Osteoblast (primary cell): ENCODE measurements at regions not wholly inside any gene's neighbourhood (a gene's known extent, or its start where the extent isn't known, plus 50 kb on each side); places are given as distances from the start of the nearest gene placed in this dataset.

Experiments used
- DNase-seq: peaks from one replicate; pipeline ENCODE4 v3.0.0; 2011; ENCODE audit warnings: low spot score, mixed read lengths; ENCODE audit not compliant: insufficient read length; ENCODE audit errors: missing footprints
- H2AFZ ChIP-seq: 2 replicates; pipeline ENCODE4 v1.6.0; 2011; ENCODE audit warnings: mild to moderate bottlenecking, low read length
- H3K27ac ChIP-seq: 2 replicates; pipeline ENCODE4 v1.5.1; 2011; ENCODE audit warnings: mild to moderate bottlenecking, low read depth, low read length, moderate library complexity
- H3K27me3 ChIP-seq: 2 replicates; pipeline ENCODE4 v1.6.0; 2012; ENCODE audit warnings: mild to moderate bottlenecking, control low read depth, inconsistent platforms, low read length, moderate library complexity; ENCODE audit not compliant: insufficient read depth
- H3K36me3 ChIP-seq: 2 replicates; pipeline ENCODE4 v1.5.1; 2011; ENCODE audit warnings: mild to moderate bottlenecking, low read length, control low read depth, moderate library complexity; ENCODE audit not compliant: insufficient read depth
- H3K4me1 ChIP-seq: 2 replicates; pipeline ENCODE4 v1.5.1; 2011; ENCODE audit warnings: mild to moderate bottlenecking, low read length, control low read depth, moderate library complexity; ENCODE audit not compliant: insufficient read depth
- H3K4me2 ChIP-seq: 2 replicates; pipeline ENCODE4 v1.6.0; 2011; ENCODE audit warnings: mild to moderate bottlenecking, low read length; ENCODE audit not compliant: insufficient read depth
- H3K4me3 ChIP-seq: fragments of 200-600 bp; sonication (generic); 3 replicates; pipeline ENCODE4 v1.5.1; 2012; ENCODE audit warnings: mild to moderate bottlenecking, low read length, inconsistent platforms; ENCODE audit not compliant: insufficient read depth
- H3K79me2 ChIP-seq: 2 replicates; pipeline ENCODE4 v1.6.0; 2012; ENCODE audit warnings: mild to moderate bottlenecking, low read length, control low read depth, inconsistent platforms; ENCODE audit not compliant: insufficient read depth
- H3K9me3 ChIP-seq: 2 replicates; pipeline ENCODE4 v1.5.1; 2011; ENCODE audit warnings: low read depth, low read length, control low read depth
- H4K20me1 ChIP-seq: 2 replicates; pipeline ENCODE4 v1.6.0; 2012; ENCODE audit warnings: mild to moderate bottlenecking, low read length, control low read depth; ENCODE audit not compliant: insufficient read depth
- CTCF ChIP-seq: IDR thresholded peaks from 2 replicates; pipeline ENCODE4 v1.5.1; 2011; ENCODE audit warnings: mild to moderate bottlenecking, low read depth, low read length, moderate library complexity; ENCODE audit errors: extremely low read depth

GRCh38 chr4:153931804-153932203 is 142.9 kb upstream of the SFRP2 start:
- no peak for TF ChIP-seq CTCF
- Histone ChIP-seq H2AFZ (no peak overlapping the region), H3K79me2 (no peaks in the 10 kb centered on the region), H3K36me3 (no peaks in the 10 kb centered on the region), H4K20me1 (no peaks in the 10 kb centered on the region), H3K4me3 (no peak overlapping the region), H3K27me3 (no peaks in the 10 kb centered on the region), H3K4me2 (no peak overlapping the region), H3K27ac (no peak overlapping the region), H3K9me3 (no peaks in the 10 kb centered on the region), H3K4me1 (no peaks in the 10 kb centered on the region)
- DNase-seq: no peak

- no peaks in the 10 kb centered on the region for H3K9me3 ChIP-seq
- no peak overlapping the region for H3K27ac ChIP-seq
- H3K27me3 ChIP-seq: no peaks in the 10 kb centered on the region
- no peaks in the 10 kb centered on the region for H3K4me1 ChIP-seq
- no peak overlapping the region for H3K4me3 ChIP-seq
- no peaks in the 10 kb centered on the region for H3K36me3 ChIP-seq
- DNase-seq: no peak
- H2AFZ ChIP-seq: no peak overlapping the region
- TF ChIP-seq CTCF: no peak
- H3K79me2 ChIP-seq: no peaks in the 10 kb centered on the region
- no peaks in the 10 kb centered on the region for H4K20me1 ChIP-seq
- H3K4me2 ChIP-seq: no peak overlapping the region
These were observed 140.8 kb upstream of the SFRP2 start for GRCh38 chr4:153929675-153930074.

- H4K20me1 ChIP-seq: no peaks in the 10 kb centered on the region
- H3K27ac ChIP-seq: no peak overlapping the region
- H2AFZ ChIP-seq: no peak overlapping the region
- no peak overlapping the region for H3K4me3 ChIP-seq
- H3K27me3 ChIP-seq: no peaks in the 10 kb centered on the region
- no peak for DNase-seq
- H3K36me3 ChIP-seq: no peaks in the 10 kb centered on the region
- H3K79me2 ChIP-seq: no peaks in the 10 kb centered on the region
- no peaks in the 10 kb centered on the region for H3K9me3 ChIP-seq
- no peak overlapping the region for H3K4me2 ChIP-seq
- no peaks in the 10 kb centered on the region for H3K4me1 ChIP-seq
- TF ChIP-seq CTCF: no peak
These were observed 138.6 kb upstream of the SFRP2 start for GRCh38 chr4:153927451-153927850.

- H3K4me1 ChIP-seq: no peaks in the 10 kb centered on the region
- no peak overlapping the region for H3K4me3 ChIP-seq
- H3K27ac ChIP-seq: no peak overlapping the region
- H3K4me2 ChIP-seq: no peak overlapping the region
- no peaks in the 10 kb centered on the region for H3K79me2 ChIP-seq
- no peaks in the 10 kb centered on the region for H3K36me3 ChIP-seq
- H3K27me3 ChIP-seq: no peaks in the 10 kb centered on the region
- no peak for TF ChIP-seq CTCF
- H4K20me1 ChIP-seq: no peaks in the 10 kb centered on the region
- no peaks in the 10 kb centered on the region for H3K9me3 ChIP-seq
- no peak overlapping the region for H2AFZ ChIP-seq
- no peak for DNase-seq
These were observed 133.3 kb upstream of the SFRP2 start for GRCh38 chr4:153922148-153922547.
